Activated naive CD8-positive, alpha-beta T cell (primary cell): ENCODE measurements at regions not wholly inside any gene's neighbourhood (a gene's known extent, or its start where the extent isn't known, plus 50 kb on each side); places are given as distances from the start of the nearest gene placed in this dataset.

Experiments
- H3K27ac Mint-ChIP-seq: one replicate; pipeline ENCODE4 v1.8.0; 2021; ENCODE audit warnings: mixed read lengths
- H3K27me3 Mint-ChIP-seq: one replicate; pipeline ENCODE4 v1.8.0; 2021; ENCODE audit warnings: mixed read lengths
- H3K36me3 Mint-ChIP-seq: one replicate; pipeline ENCODE4 v1.8.0; 2021; ENCODE audit warnings: mixed read lengths
- H3K4me1 Mint-ChIP-seq: one replicate; pipeline ENCODE4 v1.8.0; 2021; ENCODE audit warnings: low read depth, mixed read lengths
- H3K4me3 Mint-ChIP-seq: one replicate; pipeline ENCODE4 v1.8.0; 2021; ENCODE audit warnings: mild to moderate bottlenecking, mixed read lengths
- H3K9me3 Mint-ChIP-seq: one replicate; pipeline ENCODE4 v1.8.0; 2021; ENCODE audit warnings: low read depth, mixed read lengths

GRCh38 chr14:47833011-47833410 lies 157.6 kb upstream of the MDGA2 start:
- no peaks in the 10 kb centered on the region for H3K9me3 Mint-ChIP-seq
- no peaks in the 10 kb centered on the region for H3K27me3 Mint-ChIP-seq

DNA sequence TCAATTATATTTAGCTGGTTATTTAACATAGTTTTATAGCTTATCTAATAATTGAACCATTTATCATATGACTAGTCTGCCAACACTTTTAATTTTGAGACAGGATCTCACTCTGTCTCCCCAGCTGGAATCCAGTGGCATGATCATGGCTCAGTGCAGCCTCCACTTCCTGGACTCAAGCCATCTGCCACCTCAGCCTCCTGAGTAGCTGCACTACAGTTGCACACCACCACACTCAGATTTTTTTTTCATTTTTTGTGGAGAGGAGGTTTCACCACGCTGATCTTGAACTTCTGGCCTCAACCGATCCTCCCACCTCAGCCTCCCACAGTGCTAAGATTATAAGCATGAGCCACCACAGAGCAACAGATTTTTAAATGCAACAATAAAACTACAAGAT lies 151.4 kb upstream of the MDGA2 start:
- H3K4me1 Mint-ChIP-seq, result no peaks in the 10 kb centered on the region
- H3K4me3 Mint-ChIP-seq, result no peak overlapping the region
- H3K9me3 Mint-ChIP-seq, result no peaks in the 10 kb centered on the region
- no peaks in the 10 kb centered on the region for H3K36me3 Mint-ChIP-seq
- H3K27ac Mint-ChIP-seq, result no peak overlapping the region
- no peaks in the 10 kb centered on the region for H3K27me3 Mint-ChIP-seq

More at GRCh38 chr14:47833011-47833410, 157.6 kb upstream of the MDGA2 start:
- Mint-ChIP-seq H3K4me3 (no peak overlapping the region), H3K4me1 (no peaks in the 10 kb centered on the region), H3K36me3 (no peaks in the 10 kb centered on the region), H3K27ac (no peak overlapping the region)

GRCh38 chr14:47822326-47822725 lies 146.9 kb upstream of the MDGA2 start:
- Mint-ChIP-seq H3K27ac (no peak overlapping the region), H3K27me3 (no peaks in the 10 kb centered on the region), H3K4me3 (no peak overlapping the region), H3K9me3 (peaks cover 5% of the 10 kb centered on the region), H3K4me1 (no peaks in the 10 kb centered on the region), H3K36me3 (no peaks in the 10 kb centered on the region)

GRCh38 chr14:47821135-47821534 lies 145.7 kb upstream of the MDGA2 start:
- Mint-ChIP-seq H3K4me1 (no peaks in the 10 kb centered on the region), H3K9me3 (peaks cover 14% of the 10 kb centered on the region), H3K27ac (no peak overlapping the region), H3K27me3 (no peaks in the 10 kb centered on the region), H3K36me3 (no peaks in the 10 kb centered on the region), H3K4me3 (no peak overlapping the region)

DNA sequence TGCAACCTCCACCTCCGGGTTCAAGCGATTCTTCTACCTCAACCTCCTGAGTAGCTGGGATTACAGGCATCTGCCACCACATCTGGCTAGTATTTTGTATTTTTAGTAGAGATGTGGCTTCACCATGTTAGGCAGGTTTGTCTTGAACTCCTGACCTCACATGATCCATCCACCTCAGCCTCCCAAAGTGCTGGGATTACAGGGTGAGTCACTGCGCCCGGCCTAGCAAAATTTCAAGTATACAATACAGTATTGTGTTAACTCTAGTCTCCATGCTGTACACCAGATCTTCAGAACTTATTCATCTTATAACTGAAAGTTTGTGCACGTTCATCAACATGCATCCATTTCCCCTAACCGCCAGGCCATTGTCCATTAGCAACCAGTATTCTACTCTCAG lies 115.1 kb upstream of the MDGA2 start:
- H3K36me3 Mint-ChIP-seq, result no peaks in the 10 kb centered on the region
- peaks cover 12% of the 10 kb centered on the region for H3K9me3 Mint-ChIP-seq
- H3K4me1 Mint-ChIP-seq, result no peaks in the 10 kb centered on the region
- no peak overlapping the region for H3K4me3 Mint-ChIP-seq
- no peak overlapping the region for H3K27ac Mint-ChIP-seq
- H3K27me3 Mint-ChIP-seq, result no peaks in the 10 kb centered on the region

DNA sequence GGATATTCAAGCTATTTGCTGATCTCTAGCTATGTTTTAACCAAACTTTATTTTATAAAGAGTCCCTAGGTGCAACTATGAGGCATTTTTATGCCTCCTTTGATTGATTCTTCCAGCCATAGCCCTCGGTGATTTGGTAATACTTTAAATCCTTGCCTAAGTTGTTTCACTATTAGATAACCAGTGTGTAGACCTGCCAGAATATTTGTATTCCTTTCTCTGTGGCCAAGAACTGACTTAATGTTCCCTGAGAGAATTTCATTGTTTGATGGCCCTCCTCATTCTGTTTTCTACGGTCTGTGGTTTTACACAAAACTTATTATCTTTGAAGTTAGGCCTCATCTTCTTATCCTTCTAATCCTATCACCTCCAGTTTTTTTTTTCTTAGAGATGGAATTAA lies 109.7 kb upstream of the MDGA2 start:
- no peak overlapping the region for H3K4me3 Mint-ChIP-seq

DNA sequence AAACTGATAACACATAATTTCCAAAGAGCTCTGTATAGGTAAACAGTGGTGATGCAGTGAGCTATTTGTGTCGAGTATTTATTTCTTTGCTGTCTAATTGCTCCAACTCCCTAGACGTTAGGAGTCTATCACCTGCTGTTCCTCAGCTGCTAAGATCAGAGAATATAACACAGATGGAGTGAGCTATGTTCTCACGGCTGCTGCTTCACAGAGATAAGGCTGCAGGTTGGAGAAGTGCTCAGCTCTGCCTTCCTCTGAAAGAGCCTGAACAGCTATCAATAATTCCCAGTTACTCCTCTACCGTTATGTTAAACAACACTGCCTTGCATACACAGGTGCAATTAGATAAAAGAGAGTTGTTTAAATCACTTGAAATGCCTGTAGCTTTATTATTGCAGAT lies 103.2 kb upstream of the MDGA2 start:
- Mint-ChIP-seq H3K27ac (no peak overlapping the region), H3K9me3 (peaks cover 13% of the 10 kb centered on the region), H3K4me1 (no peaks in the 10 kb centered on the region)

More for the DNA sequence above, 109.7 kb upstream of the MDGA2 start:
- peaks cover 17% of the 10 kb centered on the region for H3K9me3 Mint-ChIP-seq
- H3K27me3 Mint-ChIP-seq, result no peaks in the 10 kb centered on the region
- H3K36me3 Mint-ChIP-seq, result no peaks in the 10 kb centered on the region
- H3K4me1 Mint-ChIP-seq, result no peaks in the 10 kb centered on the region
- no peak overlapping the region for H3K27ac Mint-ChIP-seq

DNA sequence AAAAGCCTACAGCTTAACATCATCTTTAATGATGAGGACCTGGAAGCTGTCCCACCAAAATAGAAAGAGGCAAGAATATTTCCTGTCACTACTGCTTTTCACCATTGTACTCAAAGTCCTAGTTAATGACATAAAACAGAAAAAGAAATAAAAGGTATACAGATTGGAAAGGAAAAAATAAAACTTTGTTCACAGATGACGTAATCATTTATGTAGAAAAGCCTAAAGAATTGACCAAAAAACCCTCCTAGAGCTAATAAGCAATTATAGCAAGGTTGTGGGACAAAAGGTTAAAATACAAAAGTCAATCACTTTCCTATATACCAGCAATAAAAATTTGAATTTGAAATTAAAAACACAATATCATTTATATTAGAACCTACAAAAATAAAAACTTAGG lies 97.2 kb upstream of the MDGA2 start:
- no peaks in the 10 kb centered on the region for H3K4me1 Mint-ChIP-seq
- H3K27ac Mint-ChIP-seq, result no peak overlapping the region
- H3K9me3 Mint-ChIP-seq, result peaks cover 4% of the 10 kb centered on the region
- no peaks in the 10 kb centered on the region for H3K36me3 Mint-ChIP-seq
- no peak overlapping the region for H3K4me3 Mint-ChIP-seq
- no peaks in the 10 kb centered on the region for H3K27me3 Mint-ChIP-seq

More for the DNA sequence above, 103.2 kb upstream of the MDGA2 start:
- H3K27me3 Mint-ChIP-seq, result no peaks in the 10 kb centered on the region
- no peak overlapping the region for H3K4me3 Mint-ChIP-seq
- no peaks in the 10 kb centered on the region for H3K36me3 Mint-ChIP-seq

GRCh38 chr14:47763188-47763854 lies 87.9 kb upstream of the MDGA2 start:
- Mint-ChIP-seq H3K27me3 (no peaks in the 10 kb centered on the region), H3K36me3 (no peaks in the 10 kb centered on the region), H3K9me3 (peaks cover 13% of the 10 kb centered on the region), H3K27ac (no peak overlapping the region), H3K4me3 (no peak overlapping the region), H3K4me1 (no peaks in the 10 kb centered on the region)

GRCh38 chr14:47746986-47747385 lies 71.6 kb upstream of the MDGA2 start:
- Mint-ChIP-seq H3K36me3 (no peaks in the 10 kb centered on the region), H3K27me3 (no peaks in the 10 kb centered on the region), H3K4me3 (no peak overlapping the region), H3K9me3 (peaks cover 8% of the 10 kb centered on the region), H3K4me1 (no peaks in the 10 kb centered on the region), H3K27ac (no peak overlapping the region)

DNA sequence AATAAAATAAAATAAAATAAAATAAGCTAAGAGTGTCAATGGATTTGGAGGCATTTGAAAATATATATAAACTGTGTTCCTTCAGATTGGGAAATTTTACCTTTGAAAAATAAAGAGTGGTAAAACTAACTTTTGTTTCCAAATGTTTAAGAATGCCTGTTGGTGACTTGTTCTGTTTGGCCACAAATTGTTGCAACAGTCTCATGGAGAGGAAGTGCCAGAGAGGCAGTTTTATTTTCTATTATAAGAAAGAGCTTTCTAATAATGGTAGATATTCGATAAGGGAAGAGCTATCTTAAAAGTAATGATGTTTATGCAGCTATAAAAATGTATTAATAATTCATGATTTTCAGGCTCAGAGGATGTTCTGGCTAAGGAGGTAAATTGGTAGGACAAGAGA lies 68.8 kb upstream of the MDGA2 start:
- no peaks in the 10 kb centered on the region for H3K27me3 Mint-ChIP-seq
- H3K4me1 Mint-ChIP-seq, result no peaks in the 10 kb centered on the region
- H3K36me3 Mint-ChIP-seq, result no peaks in the 10 kb centered on the region
- H3K4me3 Mint-ChIP-seq, result no peak overlapping the region
- no peak overlapping the region for H3K27ac Mint-ChIP-seq
- peaks cover 8% of the 10 kb centered on the region for H3K9me3 Mint-ChIP-seq

GRCh38 chr14:47739541-47739940 lies 64.1 kb upstream of the MDGA2 start:
- Mint-ChIP-seq H3K36me3 (no peaks in the 10 kb centered on the region), H3K9me3 (peaks cover 5% of the 10 kb centered on the region), H3K27me3 (no peaks in the 10 kb centered on the region), H3K4me3 (no peak overlapping the region), H3K4me1 (no peaks in the 10 kb centered on the region), H3K27ac (no peak overlapping the region)

DNA sequence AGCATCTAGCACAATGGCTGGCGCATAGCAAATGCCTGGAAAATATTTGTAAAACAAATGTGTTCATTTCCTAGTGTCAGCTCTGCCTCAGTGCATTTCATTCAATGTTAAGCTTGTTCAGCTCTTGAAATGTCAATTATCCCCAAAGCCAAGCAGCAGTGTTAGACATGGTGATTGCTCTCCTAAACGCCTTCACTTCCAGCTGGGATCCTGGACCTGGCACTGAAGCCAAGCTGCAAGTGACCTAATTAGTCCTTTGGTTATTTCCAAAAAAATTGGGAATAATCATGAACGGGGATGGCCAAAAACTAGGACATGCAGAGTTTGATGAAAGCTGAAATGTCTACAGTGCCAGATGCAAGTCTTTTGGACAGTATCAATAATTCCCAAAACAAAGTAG lies 54.9 kb upstream of the MDGA2 start:
- H3K4me1 Mint-ChIP-seq, result no peaks in the 10 kb centered on the region
- peaks cover 10% of the 10 kb centered on the region for H3K9me3 Mint-ChIP-seq
- H3K27ac Mint-ChIP-seq, result no peak overlapping the region
- H3K27me3 Mint-ChIP-seq, result no peaks in the 10 kb centered on the region
- H3K36me3 Mint-ChIP-seq, result no peaks in the 10 kb centered on the region
- H3K4me3 Mint-ChIP-seq, result no peak overlapping the region
